Neural cell (in vitro differentiated cells): ENCODE measurements at regions not wholly inside any gene's neighbourhood (a gene's known extent, or its start where the extent isn't known, plus 50 kb on each side); places are given as distances from the start of the nearest gene placed in this dataset.

Source experiments
- EP300 ChIP-seq: fragments of 450-650 bp; conservative IDR thresholded peaks from 2 replicates; pipeline ENCODE4 v1.6.1; 2014; ENCODE audit warnings: antibody characterized with exemption, mild to moderate bottlenecking, moderate library complexity; ENCODE audit not compliant: poor library complexity, severe bottlenecking
- EZH2 ChIP-seq: fragments of 200-600, 300-800 bp; shearing (Covaris generic), sonication (generic); IDR thresholded peaks from 2 replicates; pipeline ENCODE4 v1.6.1; 2014; ENCODE audit warnings: antibody characterized with exemption, low read length, borderline replicate concordance, mild to moderate bottlenecking; ENCODE audit not compliant: insufficient read depth, poor library complexity, severe bottlenecking
- MXI1 ChIP-seq: fragments of 450-650 bp; conservative IDR thresholded peaks from 2 replicates; pipeline ENCODE4 v1.6.1; 2014; ENCODE audit warnings: antibody characterized with exemption, mild to moderate bottlenecking; ENCODE audit not compliant: poor library complexity, severe bottlenecking
- POLR2AphosphoS5 ChIP-seq: IDR thresholded peaks from 2 replicates; pipeline ENCODE4 v1.6.1; 2012
- RAD21 ChIP-seq: fragments of 450-650 bp; conservative IDR thresholded peaks from 2 replicates; pipeline ENCODE4 v1.6.1; 2014; ENCODE audit warnings: antibody characterized with exemption, mild to moderate bottlenecking, moderate library complexity
- SMC3 ChIP-seq: fragments of 450-650 bp; conservative IDR thresholded peaks from 2 replicates; pipeline ENCODE4 v1.6.1; 2014; ENCODE audit warnings: antibody characterized with exemption, mild to moderate bottlenecking, moderate library complexity; ENCODE audit not compliant: poor library complexity
- TAF1 ChIP-seq: IDR thresholded peaks from 2 replicates; pipeline ENCODE4 v1.6.1; 2012; ENCODE audit warnings: low read depth
- TF ChIP-seq, protein P1 (sequence below): fragments of 450-650 bp; IDR thresholded peaks from 2 replicates; pipeline ENCODE4 v1.5.1; 2014; ENCODE audit warnings: antibody characterized with exemption, mild to moderate bottlenecking, moderate library complexity; ENCODE audit not compliant: poor library complexity, severe bottlenecking
- TF ChIP-seq, protein P2 (sequence below): IDR thresholded peaks from 2 replicates; pipeline ENCODE4 v1.6.1; 2012; ENCODE audit warnings: borderline replicate concordance

DNA sequence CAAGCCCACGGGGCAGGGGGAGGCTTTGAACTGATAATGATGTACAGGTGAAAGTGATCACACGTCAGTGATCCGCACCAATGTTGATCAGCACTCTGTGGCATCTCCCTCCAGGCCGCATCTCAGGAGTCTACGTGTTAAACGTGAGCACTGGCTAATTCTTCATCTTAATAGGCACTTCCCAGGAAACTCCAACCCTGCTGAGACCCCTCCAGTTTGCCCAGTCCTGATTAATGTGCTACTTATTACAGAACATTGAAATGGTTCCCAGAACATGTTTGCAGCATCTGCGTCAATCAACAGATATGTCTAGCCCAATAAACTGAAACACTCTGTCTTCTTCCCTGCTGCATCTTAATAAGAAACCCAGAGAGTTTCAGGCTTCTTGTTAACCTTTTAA is 298.4 kb downstream of the DEPDC1B start:
- TF ChIP-seq EZH2, result no peak
- TF ChIP-seq, protein P1, sequence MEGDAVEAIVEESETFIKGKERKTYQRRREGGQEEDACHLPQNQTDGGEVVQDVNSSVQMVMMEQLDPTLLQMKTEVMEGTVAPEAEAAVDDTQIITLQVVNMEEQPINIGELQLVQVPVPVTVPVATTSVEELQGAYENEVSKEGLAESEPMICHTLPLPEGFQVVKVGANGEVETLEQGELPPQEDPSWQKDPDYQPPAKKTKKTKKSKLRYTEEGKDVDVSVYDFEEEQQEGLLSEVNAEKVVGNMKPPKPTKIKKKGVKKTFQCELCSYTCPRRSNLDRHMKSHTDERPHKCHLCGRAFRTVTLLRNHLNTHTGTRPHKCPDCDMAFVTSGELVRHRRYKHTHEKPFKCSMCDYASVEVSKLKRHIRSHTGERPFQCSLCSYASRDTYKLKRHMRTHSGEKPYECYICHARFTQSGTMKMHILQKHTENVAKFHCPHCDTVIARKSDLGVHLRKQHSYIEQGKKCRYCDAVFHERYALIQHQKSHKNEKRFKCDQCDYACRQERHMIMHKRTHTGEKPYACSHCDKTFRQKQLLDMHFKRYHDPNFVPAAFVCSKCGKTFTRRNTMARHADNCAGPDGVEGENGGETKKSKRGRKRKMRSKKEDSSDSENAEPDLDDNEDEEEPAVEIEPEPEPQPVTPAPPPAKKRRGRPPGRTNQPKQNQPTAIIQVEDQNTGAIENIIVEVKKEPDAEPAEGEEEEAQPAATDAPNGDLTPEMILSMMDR, result no peak
- no peak for TF ChIP-seq POLR2AphosphoS5
- TF ChIP-seq, protein P2, sequence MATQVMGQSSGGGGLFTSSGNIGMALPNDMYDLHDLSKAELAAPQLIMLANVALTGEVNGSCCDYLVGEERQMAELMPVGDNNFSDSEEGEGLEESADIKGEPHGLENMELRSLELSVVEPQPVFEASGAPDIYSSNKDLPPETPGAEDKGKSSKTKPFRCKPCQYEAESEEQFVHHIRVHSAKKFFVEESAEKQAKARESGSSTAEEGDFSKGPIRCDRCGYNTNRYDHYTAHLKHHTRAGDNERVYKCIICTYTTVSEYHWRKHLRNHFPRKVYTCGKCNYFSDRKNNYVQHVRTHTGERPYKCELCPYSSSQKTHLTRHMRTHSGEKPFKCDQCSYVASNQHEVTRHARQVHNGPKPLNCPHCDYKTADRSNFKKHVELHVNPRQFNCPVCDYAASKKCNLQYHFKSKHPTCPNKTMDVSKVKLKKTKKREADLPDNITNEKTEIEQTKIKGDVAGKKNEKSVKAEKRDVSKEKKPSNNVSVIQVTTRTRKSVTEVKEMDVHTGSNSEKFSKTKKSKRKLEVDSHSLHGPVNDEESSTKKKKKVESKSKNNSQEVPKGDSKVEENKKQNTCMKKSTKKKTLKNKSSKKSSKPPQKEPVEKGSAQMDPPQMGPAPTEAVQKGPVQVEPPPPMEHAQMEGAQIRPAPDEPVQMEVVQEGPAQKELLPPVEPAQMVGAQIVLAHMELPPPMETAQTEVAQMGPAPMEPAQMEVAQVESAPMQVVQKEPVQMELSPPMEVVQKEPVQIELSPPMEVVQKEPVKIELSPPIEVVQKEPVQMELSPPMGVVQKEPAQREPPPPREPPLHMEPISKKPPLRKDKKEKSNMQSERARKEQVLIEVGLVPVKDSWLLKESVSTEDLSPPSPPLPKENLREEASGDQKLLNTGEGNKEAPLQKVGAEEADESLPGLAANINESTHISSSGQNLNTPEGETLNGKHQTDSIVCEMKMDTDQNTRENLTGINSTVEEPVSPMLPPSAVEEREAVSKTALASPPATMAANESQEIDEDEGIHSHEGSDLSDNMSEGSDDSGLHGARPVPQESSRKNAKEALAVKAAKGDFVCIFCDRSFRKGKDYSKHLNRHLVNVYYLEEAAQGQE, result no peak
- no peak for TF ChIP-seq TAF1
- TF ChIP-seq MXI1, result no peak
- TF ChIP-seq EP300, result no peak
- no peak for TF ChIP-seq RAD21
- no peak for TF ChIP-seq SMC3
